Ishikawa (cell line): ENCODE measurements at regions not wholly inside any gene's neighbourhood (a gene's known extent, or its start where the extent isn't known, plus 50 kb on each side); places are given as distances from the start of the nearest gene placed in this dataset.

Experiments used
- CEBPB ChIP-seq: IDR thresholded peaks from 2 replicates; pipeline ENCODE4 v1.6.1; 2012
- EP300 ChIP-seq: IDR thresholded peaks from 2 replicates; pipeline ENCODE4 v1.6.1; 2012; ENCODE audit warnings: borderline replicate concordance
- MAX ChIP-seq: IDR thresholded peaks from 2 replicates; pipeline ENCODE4 v1.6.1; 2012
- TAF1 ChIP-seq: IDR thresholded peaks from 2 replicates; pipeline ENCODE4 v1.6.1; 2012; ENCODE audit warnings: low read depth, mild to moderate bottlenecking
- TCF12 ChIP-seq: IDR thresholded peaks from 2 replicates; pipeline ENCODE4 v1.6.1; 2012; ENCODE audit warnings: low read depth
- TEAD4 ChIP-seq: IDR thresholded peaks from 2 replicates; pipeline ENCODE4 v1.6.1; 2012
- YY1 ChIP-seq: IDR thresholded peaks from 2 replicates; pipeline ENCODE4 v1.6.1; 2012; ENCODE audit warnings: low read depth
- TF ChIP-seq, protein P1 (sequence below): IDR thresholded peaks from 2 replicates; pipeline ENCODE4 v1.6.1; 2012
- TF ChIP-seq, protein P2 (sequence below): IDR thresholded peaks from 2 replicates; pipeline ENCODE4 v1.6.1; 2012; ENCODE audit warnings: low read depth, mild to moderate bottlenecking

GRCh38 chr5:10876006-10876744 is 115.1 kb upstream of the DAP start:
- TF ChIP-seq TEAD4 (no peak), CEBPB (no peak), TAF1 (no peak), YY1 (no peak), TCF12 (no peak), MAX (no peak), EP300 (no peak)
- TF ChIP-seq, protein P1, sequence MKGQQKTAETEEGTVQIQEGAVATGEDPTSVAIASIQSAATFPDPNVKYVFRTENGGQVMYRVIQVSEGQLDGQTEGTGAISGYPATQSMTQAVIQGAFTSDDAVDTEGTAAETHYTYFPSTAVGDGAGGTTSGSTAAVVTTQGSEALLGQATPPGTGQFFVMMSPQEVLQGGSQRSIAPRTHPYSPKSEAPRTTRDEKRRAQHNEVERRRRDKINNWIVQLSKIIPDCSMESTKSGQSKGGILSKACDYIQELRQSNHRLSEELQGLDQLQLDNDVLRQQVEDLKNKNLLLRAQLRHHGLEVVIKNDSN: no peak
- TF ChIP-seq, protein P2, sequence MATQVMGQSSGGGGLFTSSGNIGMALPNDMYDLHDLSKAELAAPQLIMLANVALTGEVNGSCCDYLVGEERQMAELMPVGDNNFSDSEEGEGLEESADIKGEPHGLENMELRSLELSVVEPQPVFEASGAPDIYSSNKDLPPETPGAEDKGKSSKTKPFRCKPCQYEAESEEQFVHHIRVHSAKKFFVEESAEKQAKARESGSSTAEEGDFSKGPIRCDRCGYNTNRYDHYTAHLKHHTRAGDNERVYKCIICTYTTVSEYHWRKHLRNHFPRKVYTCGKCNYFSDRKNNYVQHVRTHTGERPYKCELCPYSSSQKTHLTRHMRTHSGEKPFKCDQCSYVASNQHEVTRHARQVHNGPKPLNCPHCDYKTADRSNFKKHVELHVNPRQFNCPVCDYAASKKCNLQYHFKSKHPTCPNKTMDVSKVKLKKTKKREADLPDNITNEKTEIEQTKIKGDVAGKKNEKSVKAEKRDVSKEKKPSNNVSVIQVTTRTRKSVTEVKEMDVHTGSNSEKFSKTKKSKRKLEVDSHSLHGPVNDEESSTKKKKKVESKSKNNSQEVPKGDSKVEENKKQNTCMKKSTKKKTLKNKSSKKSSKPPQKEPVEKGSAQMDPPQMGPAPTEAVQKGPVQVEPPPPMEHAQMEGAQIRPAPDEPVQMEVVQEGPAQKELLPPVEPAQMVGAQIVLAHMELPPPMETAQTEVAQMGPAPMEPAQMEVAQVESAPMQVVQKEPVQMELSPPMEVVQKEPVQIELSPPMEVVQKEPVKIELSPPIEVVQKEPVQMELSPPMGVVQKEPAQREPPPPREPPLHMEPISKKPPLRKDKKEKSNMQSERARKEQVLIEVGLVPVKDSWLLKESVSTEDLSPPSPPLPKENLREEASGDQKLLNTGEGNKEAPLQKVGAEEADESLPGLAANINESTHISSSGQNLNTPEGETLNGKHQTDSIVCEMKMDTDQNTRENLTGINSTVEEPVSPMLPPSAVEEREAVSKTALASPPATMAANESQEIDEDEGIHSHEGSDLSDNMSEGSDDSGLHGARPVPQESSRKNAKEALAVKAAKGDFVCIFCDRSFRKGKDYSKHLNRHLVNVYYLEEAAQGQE: no peak
